H9 (cell line): ENCODE measurements at regions not wholly inside any gene's neighbourhood (a gene's known extent, or its start where the extent isn't known, plus 50 kb on each side); places are given as distances from the start of the nearest gene placed in this dataset.

ENCODE experiments used
- DNase-seq: peaks from one replicate; pipeline ENCODE4 v3.0.0-alpha.2; 2017
- H2AFZ ChIP-seq: one replicate; pipeline ENCODE4 v1.6.1; 2013; ENCODE audit warnings: mild to moderate bottlenecking, low read length, control low read depth, moderate library complexity
- H2AK5ac ChIP-seq: 2 replicates; pipeline ENCODE4 v1.6.1; 2013; ENCODE audit warnings: low read length, control low read depth, mixed read lengths; ENCODE audit not compliant: insufficient read length
- H2BK120ac ChIP-seq: one replicate; pipeline ENCODE4 v1.6.1; 2013; ENCODE audit warnings: low read depth, mild to moderate bottlenecking, low read length, control low read depth, inconsistent platforms; ENCODE audit not compliant: poor library complexity, severe bottlenecking
- H2BK12ac ChIP-seq: 2 replicates; pipeline ENCODE4 v1.6.1; 2013; ENCODE audit warnings: low read length, control low read depth, mixed read lengths, low read depth; ENCODE audit not compliant: insufficient read length
- H2BK15ac ChIP-seq: 2 replicates; pipeline ENCODE4 v1.6.1; 2013; ENCODE audit warnings: low read depth, low read length, control low read depth
- H2BK20ac ChIP-seq: one replicate; pipeline ENCODE4 v1.6.1; 2013; ENCODE audit warnings: low read depth, mild to moderate bottlenecking, low read length, control low read depth, inconsistent platforms; ENCODE audit not compliant: poor library complexity, severe bottlenecking
- H2BK5ac ChIP-seq: 2 replicates; pipeline ENCODE4 v1.6.1; 2013; ENCODE audit warnings: low read length, control low read depth, mixed read lengths; ENCODE audit not compliant: insufficient read length
- H3K14ac ChIP-seq: 2 replicates; pipeline ENCODE4 v1.6.1; 2013; ENCODE audit warnings: low read length, control low read depth; ENCODE audit not compliant: insufficient read depth
- H3K18ac ChIP-seq: 2 replicates; pipeline ENCODE4 v1.6.1; 2013; ENCODE audit warnings: low read depth, mild to moderate bottlenecking, mixed read lengths, low read length, control low read depth; ENCODE audit not compliant: insufficient read length
- H3K23ac ChIP-seq: 2 replicates; pipeline ENCODE4 v1.6.1; 2013; ENCODE audit warnings: low read length, control low read depth, mixed read lengths, low read depth; ENCODE audit not compliant: insufficient read length
- H3K23me2 ChIP-seq: 2 replicates; pipeline ENCODE4 v1.6.1; 2013; ENCODE audit warnings: low read depth, mild to moderate bottlenecking, mixed read lengths, low read length, control low read depth; ENCODE audit not compliant: insufficient read length, poor library complexity, severe bottlenecking
- H3K27ac ChIP-seq: 2 replicates; pipeline ENCODE4 v1.5.1; 2013; ENCODE audit warnings: low read length, control low read depth, mixed read lengths, low read depth; ENCODE audit not compliant: insufficient read length
- H3K27me3 ChIP-seq: 2 replicates; pipeline ENCODE4 v1.6.1; 2013; ENCODE audit warnings: low read length, control low read depth, inconsistent platforms; ENCODE audit not compliant: insufficient read depth
- H3K4ac ChIP-seq: 2 replicates; pipeline ENCODE4 v1.6.1; 2013; ENCODE audit warnings: low read depth, mild to moderate bottlenecking, control low read depth, inconsistent platforms, low read length, moderate library complexity
- H3K4me1 ChIP-seq: 2 replicates; pipeline ENCODE4 v1.6.1; 2013; ENCODE audit warnings: low read length, control low read depth, inconsistent platforms; ENCODE audit not compliant: insufficient read depth
- H3K4me2 ChIP-seq: 2 replicates; pipeline ENCODE4 v1.6.1; 2013; ENCODE audit warnings: low read length, control low read depth, mixed read lengths; ENCODE audit not compliant: insufficient read length, insufficient read depth
- H3K56ac ChIP-seq: 2 replicates; pipeline ENCODE4 v1.6.1; 2013; ENCODE audit warnings: low read depth, mild to moderate bottlenecking, mixed read lengths, low read length, control low read depth; ENCODE audit not compliant: insufficient read length
- H3K79me1 ChIP-seq: 2 replicates; pipeline ENCODE4 v1.6.1; 2013; ENCODE audit warnings: low read depth, mild to moderate bottlenecking, moderate library complexity, low read length, control low read depth, inconsistent platforms; ENCODE audit not compliant: insufficient read depth, poor library complexity, severe bottlenecking
- H3K79me2 ChIP-seq: 2 replicates; pipeline ENCODE4 v1.6.1; 2013; ENCODE audit warnings: low read length, control low read depth, inconsistent platforms; ENCODE audit not compliant: insufficient read depth
- H3K9ac ChIP-seq: 2 replicates; pipeline ENCODE4 v1.6.1; 2013; ENCODE audit warnings: low read length, control low read depth, mixed read lengths; ENCODE audit not compliant: insufficient read length; ENCODE audit errors: extremely low read depth
- H3K9me3 ChIP-seq: one replicate; pipeline ENCODE4 v1.6.1; 2013; ENCODE audit warnings: low read depth, low read length, inconsistent platforms; ENCODE audit not compliant: control insufficient read depth
- H3T11ph ChIP-seq: one replicate; pipeline ENCODE4 v1.6.1; 2013; ENCODE audit warnings: mild to moderate bottlenecking, low read length, control low read depth, inconsistent platforms
- H4K20me1 ChIP-seq: one replicate; pipeline ENCODE4 v1.6.1; 2013; ENCODE audit not compliant: control insufficient read depth, insufficient read length, insufficient read depth
- H4K5ac ChIP-seq: 2 replicates; pipeline ENCODE4 v1.6.1; 2013; ENCODE audit warnings: low read depth, mild to moderate bottlenecking, mixed read lengths, low read length, control low read depth; ENCODE audit not compliant: insufficient read length
- H4K8ac ChIP-seq: replicated peaks from 2 replicates; pipeline ENCODE4 v1.6.1; 2013; ENCODE audit warnings: low read length, control low read depth, mixed read lengths, low read depth; ENCODE audit not compliant: insufficient read length
- H4K91ac ChIP-seq: 2 replicates; pipeline ENCODE4 v1.6.1; 2013; ENCODE audit warnings: low read depth, mild to moderate bottlenecking, moderate library complexity, mixed read lengths, low read length, control low read depth; ENCODE audit not compliant: insufficient read length
- H3K27ac Mint-ChIP-seq, 3 experiments: 2 replicates in 2 of 3; 3 replicates in 1 of 3; pipeline ENCODE4 v1.8.0; 2020 to 2021; ENCODE audit warnings: mixed read lengths in 3 of 3, mild to moderate bottlenecking in 1 of 3, moderate library complexity in 1 of 3
- H3K27me3 Mint-ChIP-seq: 2 replicates; pipeline ENCODE4 v1.8.0; 2021; ENCODE audit warnings: low read depth, mild to moderate bottlenecking, moderate library complexity, mixed read lengths
- H3K36me3 Mint-ChIP-seq, 3 experiments: 2 replicates in 2 of 3; 3 replicates in 1 of 3; pipeline ENCODE4 v1.8.0; 2020 to 2021; ENCODE audit warnings: low read depth in 3 of 3, mixed read lengths in 3 of 3; ENCODE audit not compliant: insufficient read depth in 1 of 3
- H3K4me1 Mint-ChIP-seq, 2 experiments: 2 replicates each; pipeline ENCODE4 v1.8.0; 2020; ENCODE audit warnings: mixed read lengths in 2 of 2
- H3K4me3 Mint-ChIP-seq, 2 experiments: 2 replicates in 1 of 2; 3 replicates in 1 of 2; pipeline ENCODE4 v1.8.0; 2020 to 2021; ENCODE audit warnings: mild to moderate bottlenecking in 2 of 2, mixed read lengths in 2 of 2, moderate library complexity in 1 of 2
- H3K9me3 Mint-ChIP-seq, 2 experiments: 2 replicates in 1 of 2; 3 replicates in 1 of 2; pipeline ENCODE4 v1.8.0; 2020; ENCODE audit warnings: mild to moderate bottlenecking in 2 of 2, mixed read lengths in 2 of 2, moderate library complexity in 1 of 2
- WGBS: extraction: QIAGEN DNeasy Blood & Tissue Kit; methylation state at CpG from one replicate; pipeline ENCODE4 v1.1.7; 2013; ENCODE audit warnings: missing lambda C conversion rate, low lambda C conversion rate, mixed read lengths; ENCODE audit not compliant: insufficient read length; ENCODE audit errors: extremely low coverage; 5-methylcytosine and 5-hydroxymethylcytosine counted together
- TF ChIP-seq, protein P1 (sequence below): fragments of 200-600 bp; sonication (generic); conservative IDR thresholded peaks from 3 replicates; pipeline ENCODE4 v1.8.0; 2021; ENCODE audit warnings: antibody characterized with exemption, mild to moderate bottlenecking

- H3K27ac Mint-ChIP-seq: no peak overlapping the region
- no peak overlapping the region for H3K4me3 Mint-ChIP-seq
- no peaks in the 10 kb centered on the region for H3K23me2 ChIP-seq
- no peak overlapping the region for H3T11ph ChIP-seq
- no peaks in the 10 kb centered on the region for H3K27me3 Mint-ChIP-seq
- peaks cover 6% of the 10 kb centered on the region for H3K4me1 ChIP-seq
- no peaks in the 10 kb centered on the region for H3K9me3 ChIP-seq
- H2AFZ ChIP-seq: no peak overlapping the region
- no peaks in the 10 kb centered on the region for H4K20me1 ChIP-seq
- H3K36me3 Mint-ChIP-seq: no peaks in the 10 kb centered on the region
- no peak overlapping the region for H2AK5ac ChIP-seq
- no peak overlapping the region for H3K14ac ChIP-seq
- no peak overlapping the region for H3K9ac ChIP-seq
- H4K91ac ChIP-seq: no peak overlapping the region
- H3K27ac ChIP-seq: no peak overlapping the region
- no peak overlapping the region for H2BK120ac ChIP-seq
- no peak overlapping the region for H3K56ac ChIP-seq
- no peaks in the 10 kb centered on the region for H3K79me1 ChIP-seq
- WGBS: no CpG with 5 or more reads among the region's 2 CpGs
- no peak overlapping the region for H2BK5ac ChIP-seq
- H3K27me3 ChIP-seq: no peaks in the 10 kb centered on the region
- no peak for DNase-seq
- H3K4ac ChIP-seq: no peak overlapping the region
- H2BK12ac ChIP-seq: no peak overlapping the region
- no peak overlapping the region for H4K5ac ChIP-seq
- H3K79me2 ChIP-seq: no peaks in the 10 kb centered on the region
- no peak overlapping the region for H3K4me2 ChIP-seq
- no peak overlapping the region for H2BK20ac ChIP-seq
- peaks cover 23 to 26% of the 10 kb centered on the region in 2 experiments for H3K4me1 Mint-ChIP-seq
- no peaks in the 10 kb centered on the region for H3K9me3 Mint-ChIP-seq
- no peak overlapping the region for H2BK15ac ChIP-seq
- TF ChIP-seq, protein P1, sequence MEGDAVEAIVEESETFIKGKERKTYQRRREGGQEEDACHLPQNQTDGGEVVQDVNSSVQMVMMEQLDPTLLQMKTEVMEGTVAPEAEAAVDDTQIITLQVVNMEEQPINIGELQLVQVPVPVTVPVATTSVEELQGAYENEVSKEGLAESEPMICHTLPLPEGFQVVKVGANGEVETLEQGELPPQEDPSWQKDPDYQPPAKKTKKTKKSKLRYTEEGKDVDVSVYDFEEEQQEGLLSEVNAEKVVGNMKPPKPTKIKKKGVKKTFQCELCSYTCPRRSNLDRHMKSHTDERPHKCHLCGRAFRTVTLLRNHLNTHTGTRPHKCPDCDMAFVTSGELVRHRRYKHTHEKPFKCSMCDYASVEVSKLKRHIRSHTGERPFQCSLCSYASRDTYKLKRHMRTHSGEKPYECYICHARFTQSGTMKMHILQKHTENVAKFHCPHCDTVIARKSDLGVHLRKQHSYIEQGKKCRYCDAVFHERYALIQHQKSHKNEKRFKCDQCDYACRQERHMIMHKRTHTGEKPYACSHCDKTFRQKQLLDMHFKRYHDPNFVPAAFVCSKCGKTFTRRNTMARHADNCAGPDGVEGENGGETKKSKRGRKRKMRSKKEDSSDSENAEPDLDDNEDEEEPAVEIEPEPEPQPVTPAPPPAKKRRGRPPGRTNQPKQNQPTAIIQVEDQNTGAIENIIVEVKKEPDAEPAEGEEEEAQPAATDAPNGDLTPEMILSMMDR: no peak
- H4K8ac ChIP-seq: no peak overlapping the region
- no peak overlapping the region for H3K18ac ChIP-seq
- no peak overlapping the region for H3K23ac ChIP-seq
These were observed 100.2 kb upstream of the PGRMC2 start for GRCh38 chr4:128387600-128388351.
